GM23338 (cell line): ENCODE measurements at regions not wholly inside any gene's neighbourhood (a gene's known extent, or its start where the extent isn't known, plus 50 kb on each side); places are given as distances from the start of the nearest gene placed in this dataset.

Source experiments
- ATAC-seq: fragments of 200-7000 bp; cut with Tn5 transposase; 3 replicates; pipeline ENCODE4 v1.9.1; 2020
- DNase-seq: peaks from one replicate; pipeline ENCODE4 v3.0.0-alpha.2; 2015; ENCODE audit warnings: low spot score
- H2AFZ ChIP-seq: fragments of 200-600 bp; sonication (generic); 2 replicates; pipeline ENCODE4 v1.8.0; 2016; ENCODE audit warnings: antibody characterized with exemption, mild to moderate bottlenecking, moderate library complexity
- H3F3A ChIP-seq: fragments of 200-600 bp; sonication (generic); replicated peaks from 2 replicates; pipeline ENCODE4 v1.8.0; 2017; ENCODE audit warnings: antibody characterized with exemption, mixed run types, low read depth
- H3K27ac ChIP-seq: fragments of 200-600 bp; sonication (generic); 2 replicates; pipeline ENCODE4 v1.6.1; 2016; ENCODE audit warnings: low read depth
- H3K27me3 ChIP-seq: fragments of 200-600 bp; sonication (generic); 2 replicates; pipeline ENCODE4 v1.8.0; 2016; ENCODE audit warnings: mild to moderate bottlenecking, mixed run types, moderate library complexity; ENCODE audit not compliant: insufficient read depth
- H3K36me3 ChIP-seq: fragments of 200-600 bp; sonication (generic); 2 replicates; pipeline ENCODE4 v1.8.0; 2016; ENCODE audit warnings: mild to moderate bottlenecking; ENCODE audit not compliant: insufficient read depth
- H3K4me1 ChIP-seq: fragments of 200-600 bp; sonication (generic); 2 replicates; pipeline ENCODE4 v1.8.0; 2016; ENCODE audit warnings: mild to moderate bottlenecking, moderate library complexity; ENCODE audit not compliant: insufficient read depth
- H3K4me2 ChIP-seq: fragments of 200-600 bp; sonication (generic); 2 replicates; pipeline ENCODE4 v1.7.1; 2017; ENCODE audit warnings: mixed run types
- H3K4me3 ChIP-seq: fragments of 200-600 bp; sonication (generic); 2 replicates; pipeline ENCODE4 v1.6.1; 2016; ENCODE audit warnings: mixed run types
- H3K79me2 ChIP-seq: fragments of 200-600 bp; sonication (generic); replicated peaks from 2 replicates; pipeline ENCODE4 v1.8.0; 2017; ENCODE audit warnings: mild to moderate bottlenecking; ENCODE audit not compliant: insufficient read depth
- H3K9me2 ChIP-seq: fragments of 200-600 bp; sonication (generic); 2 replicates; pipeline ENCODE4 v1.8.0; 2017; ENCODE audit not compliant: insufficient read depth
- H4K20me1 ChIP-seq: fragments of 200-600 bp; sonication (generic); replicated peaks from 2 replicates; pipeline ENCODE4 v1.8.0; 2017; ENCODE audit warnings: mild to moderate bottlenecking; ENCODE audit not compliant: insufficient read depth
- H3K27ac Mint-ChIP-seq: 2 replicates; pipeline ENCODE4 v1.8.0; 2020; ENCODE audit warnings: inconsistent platforms, mild to moderate bottlenecking, moderate library complexity, mixed read lengths
- H3K27me3 Mint-ChIP-seq: 3 replicates; pipeline ENCODE4 v1.8.0; 2022; ENCODE audit warnings: low read depth, mild to moderate bottlenecking, moderate library complexity, mixed read lengths, inconsistent platforms; ENCODE audit not compliant: insufficient read depth, poor library complexity
- H3K36me3 Mint-ChIP-seq: 3 replicates; pipeline ENCODE4 v1.8.0; 2021; ENCODE audit warnings: low read depth, mild to moderate bottlenecking, inconsistent platforms, moderate library complexity, mixed read lengths
- H3K4me1 Mint-ChIP-seq: 3 replicates; pipeline ENCODE4 v1.8.0; 2020; ENCODE audit warnings: mild to moderate bottlenecking, inconsistent platforms, mixed read lengths
- H3K4me3 Mint-ChIP-seq: 3 replicates; pipeline ENCODE4 v1.8.0; 2021; ENCODE audit warnings: moderate library complexity, mild to moderate bottlenecking, inconsistent platforms, mixed read lengths
- H3K9me3 Mint-ChIP-seq: 3 replicates; pipeline ENCODE4 v1.8.0; 2020; ENCODE audit warnings: moderate library complexity, mild to moderate bottlenecking, inconsistent platforms, mixed read lengths
- EZH2phosphoT487 ChIP-seq: fragments of 200-600 bp; sonication (generic); IDR thresholded peaks from one replicate; pipeline ENCODE4 v1.8.1; 2018; ENCODE audit warnings: antibody characterized with exemption; ENCODE audit not compliant: unreplicated experiment
- NANOG ChIP-seq: IDR thresholded peaks from 2 replicates; pipeline ENCODE4 v1.6.1; 2016; ENCODE audit warnings: antibody characterized with exemption, borderline replicate concordance
- REST ChIP-seq: IDR thresholded peaks from one replicate; pipeline ENCODE4 v1.6.1; 2018; ENCODE audit warnings: antibody characterized with exemption; ENCODE audit not compliant: unreplicated experiment
- ZNF114 ChIP-seq: fragments of 250-450 bp; sonication (Bioruptor Pico); IDR thresholded peaks from 2 replicates; pipeline ENCODE4 v1.5.0; 2020; ENCODE audit warnings: mild to moderate bottlenecking, moderate library complexity
- ZNF331 ChIP-seq: fragments of 250-450 bp; sonication (Bioruptor Pico); IDR thresholded peaks from 2 replicates; pipeline ENCODE4 v1.5.0; 2020; ENCODE audit warnings: low read depth, mild to moderate bottlenecking, moderate library complexity
- ZNF462 ChIP-seq: fragments of 250-450 bp; sonication (Bioruptor Pico); IDR thresholded peaks from 2 replicates; pipeline ENCODE4 v1.5.0; 2020; ENCODE audit warnings: mild to moderate bottlenecking, moderate library complexity

GRCh38 chr3:104005815-104006214 is 1360.9 kb upstream of the ALCAM start (continued):
- TF ChIP-seq ZNF462 (CRISPR knock-in tag) = no peak
- no peak for TF ChIP-seq NANOG
- no peak for TF ChIP-seq REST

- H3K27ac Mint-ChIP-seq = no peak overlapping the region
- H4K20me1 ChIP-seq = no peaks in the 10 kb centered on the region
- H3K27me3 Mint-ChIP-seq = no peaks in the 10 kb centered on the region
- H3K4me3 ChIP-seq = no peak overlapping the region
- no peaks in the 10 kb centered on the region for H3K4me1 ChIP-seq
- H3K4me3 Mint-ChIP-seq = no peak overlapping the region
- no peak overlapping the region for H3K4me2 ChIP-seq
- peaks cover 19% of the 10 kb centered on the region for H3K9me3 Mint-ChIP-seq
- H3K27ac ChIP-seq = no peak overlapping the region
- H3K9me2 ChIP-seq = peaks cover 16% of the 10 kb centered on the region; the same call in 1 of the 2 replicates
- H3K79me2 ChIP-seq = no peaks in the 10 kb centered on the region
- H3K4me1 Mint-ChIP-seq = no peaks in the 10 kb centered on the region
- H3K27me3 ChIP-seq = no peaks in the 10 kb centered on the region
- no peaks in the 10 kb centered on the region for H3K36me3 ChIP-seq
- no peaks in the 10 kb centered on the region for H3F3A ChIP-seq
- no peak for ATAC-seq
- peaks cover 9% of the 10 kb centered on the region; the same call in 2 of the 3 replicates for H3K36me3 Mint-ChIP-seq
- H2AFZ ChIP-seq = no peak overlapping the region
- no peak for DNase-seq
- TF ChIP-seq NANOG (no peak), ZNF114 (no peak), ZNF462 (CRISPR knock-in tag) (no peak), EZH2phosphoT487 (no peak), ZNF331 (CRISPR knock-in tag) (no peak)
Measured at GRCh38 chr3:104018541-104018940, 1348.2 kb upstream of the ALCAM start.
